Bronchial epithelial cell (primary cell): ENCODE measurements at regions not wholly inside any gene's neighbourhood (a gene's known extent, or its start where the extent isn't known, plus 50 kb on each side); places are given as distances from the start of the nearest gene placed in this dataset.

Experiments
- DNase-seq: peaks from one replicate; pipeline ENCODE4 v3.0.0-alpha.2; 2010; ENCODE audit warnings: low read depth
- FAIRE-seq: peaks from 2 replicates; lab custom pipeline; 2011; peaks lifted over from hg19 to GRCh38; lab: Jason Lieb, UNC
- H3K27me3 ChIP-seq: 2 replicates; pipeline ENCODE4 v1.5.1; 2011; ENCODE audit warnings: low read length; ENCODE audit not compliant: control insufficient read depth, insufficient read depth
- H3K36me3 ChIP-seq: 2 replicates; pipeline ENCODE4 v1.5.1; 2011; ENCODE audit warnings: low read length; ENCODE audit not compliant: control insufficient read depth, insufficient read depth
- H3K4me3 ChIP-seq: 2 replicates; pipeline ENCODE4 v1.5.1; 2011; ENCODE audit warnings: mild to moderate bottlenecking, low read depth, low read length, control low read depth
- CTCF ChIP-seq: IDR thresholded peaks from 2 replicates; pipeline ENCODE4 v1.5.1; 2011; ENCODE audit warnings: mild to moderate bottlenecking, moderate library complexity, low read length, control low read depth, inconsistent platforms; ENCODE audit not compliant: insufficient read depth, severe bottlenecking

- no peaks in the 10 kb centered on the region for H3K36me3 ChIP-seq
- no peaks in the 10 kb centered on the region for H3K27me3 ChIP-seq
- TF ChIP-seq CTCF, result no peak
- peak; percentile 22 for DNase-seq
- no peak overlapping the region for H3K4me3 ChIP-seq
- no peak for FAIRE-seq
These were observed 350.9 kb upstream of the HSF2 start for GRCh38 chr6:122048570-122048969.

DNA sequence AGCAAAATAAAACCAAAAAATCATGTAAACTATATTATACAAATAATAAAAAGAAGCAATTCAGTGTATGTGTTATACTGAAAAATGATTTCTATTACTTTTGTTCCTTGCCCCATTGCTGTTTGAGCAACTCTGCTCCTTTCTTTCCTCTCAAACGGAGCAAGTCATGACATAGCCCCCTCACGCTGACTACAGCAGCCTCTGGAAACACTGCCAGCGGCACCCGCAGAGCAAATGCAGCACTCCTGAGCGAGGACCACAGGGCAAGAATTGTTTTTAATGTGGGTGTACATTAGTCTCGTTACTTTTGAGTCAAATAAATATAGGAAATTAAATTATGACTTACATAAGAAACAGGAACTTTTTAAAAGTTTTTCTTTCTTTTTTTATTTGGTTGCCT lies 350.1 kb upstream of the HSF2 start:
- TF ChIP-seq CTCF, result no peak
- DNase-seq (peak; percentile 65), FAIRE-seq (no peak)
- Histone ChIP-seq H3K36me3 (no peaks in the 10 kb centered on the region), H3K4me3 (no peak overlapping the region), H3K27me3 (no peaks in the 10 kb centered on the region)

GRCh38 chr6:122050242-122050755 lies 349.2 kb upstream of the HSF2 start:
- no peak for FAIRE-seq
- TF ChIP-seq CTCF, result no peak

DNA sequence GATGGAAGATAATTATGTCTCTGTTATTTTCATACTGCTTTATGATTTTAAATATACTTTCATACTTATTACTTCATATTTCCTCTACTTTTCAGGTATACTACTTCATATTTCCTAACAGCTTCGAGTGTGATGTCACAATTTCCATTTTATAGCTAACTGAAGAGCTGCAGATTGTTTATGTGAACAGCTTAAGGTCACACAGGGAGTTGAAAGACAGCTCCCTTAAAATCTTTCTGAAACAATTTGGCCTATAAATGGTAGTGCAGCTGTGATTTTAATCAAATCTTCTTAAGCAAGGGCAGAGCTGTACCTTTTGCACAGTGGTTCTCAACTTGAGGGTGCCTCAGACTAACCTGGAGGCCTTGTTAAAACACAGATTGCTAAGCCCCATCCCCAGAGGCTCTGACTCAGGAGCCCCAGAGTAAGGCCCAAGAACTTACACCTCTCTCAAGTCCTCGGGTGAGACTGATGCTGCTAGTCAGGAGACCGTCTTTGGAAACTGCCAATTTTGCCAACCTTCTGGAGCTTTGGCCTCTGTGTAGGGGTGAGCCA lies 347.0 kb upstream of the HSF2 start:
- Histone ChIP-seq H3K36me3 (no peaks in the 10 kb centered on the region), H3K27me3 (no peaks in the 10 kb centered on the region), H3K4me3 (no peak overlapping the region)
- no peak for FAIRE-seq
- no peak for DNase-seq
- no peak for TF ChIP-seq CTCF

More at GRCh38 chr6:122050242-122050755, 349.2 kb upstream of the HSF2 start:
- Histone ChIP-seq H3K27me3 (no peaks in the 10 kb centered on the region), H3K4me3 (no peak overlapping the region), H3K36me3 (no peaks in the 10 kb centered on the region)
- no peak for DNase-seq

DNA sequence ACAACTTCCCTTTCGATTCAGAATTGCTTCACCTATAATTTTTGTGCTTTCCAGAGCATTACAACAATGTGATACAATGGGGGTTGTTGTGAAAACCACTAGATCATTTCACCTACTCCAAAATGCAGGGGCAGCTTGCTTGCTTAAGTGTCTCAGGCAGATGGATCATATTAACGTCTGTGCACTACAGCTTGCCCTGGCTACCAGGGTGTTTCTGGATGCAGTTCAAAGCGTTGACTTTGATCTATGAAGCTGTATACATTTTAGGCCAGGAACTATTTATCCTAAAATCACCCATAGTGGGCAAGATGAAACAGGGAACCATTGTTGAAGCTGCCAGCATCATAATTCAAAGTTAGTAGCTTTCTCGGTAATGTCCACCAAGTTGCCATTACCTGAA lies 339.5 kb upstream of the HSF2 start:
- Histone ChIP-seq H3K27me3 (no peaks in the 10 kb centered on the region), H3K4me3 (no peak overlapping the region), H3K36me3 (no peaks in the 10 kb centered on the region)
- FAIRE-seq (no peak), DNase-seq (no peak)
- no peak for TF ChIP-seq CTCF

DNA sequence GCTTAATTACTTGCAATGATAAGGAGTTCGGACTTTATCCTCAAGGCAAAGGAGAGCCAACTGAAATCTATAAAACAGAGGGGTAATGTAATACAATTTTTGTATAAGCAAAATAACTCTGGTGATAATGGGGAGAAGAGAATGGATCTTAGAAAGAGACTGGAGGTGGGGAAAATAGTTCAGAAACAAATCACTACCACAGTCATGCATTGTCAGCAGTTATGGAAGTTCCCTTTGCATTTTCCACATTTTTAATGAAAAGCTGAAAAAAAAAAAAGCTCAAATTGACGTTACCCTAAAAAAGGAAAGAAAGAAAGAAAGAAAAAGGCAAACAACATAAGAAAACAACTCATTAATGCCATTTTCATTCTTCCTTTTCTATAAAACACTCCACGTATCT lies 337.6 kb upstream of the HSF2 start:
- Histone ChIP-seq H3K27me3 (no peaks in the 10 kb centered on the region), H3K36me3 (no peaks in the 10 kb centered on the region), H3K4me3 (no peak overlapping the region)
- TF ChIP-seq CTCF, result no peak
- FAIRE-seq, result no peak
- no peak for DNase-seq
